IMR-90 (cell line): ENCODE measurements at regions not wholly inside any gene's neighbourhood (a gene's known extent, or its start where the extent isn't known, plus 50 kb on each side); places are given as distances from the start of the nearest gene placed in this dataset.

Source experiments
- BHLHE40 ChIP-seq: fragments of 150-350 bp; IDR thresholded peaks from 2 replicates; pipeline ENCODE4 v1.6.1; 2016; ENCODE audit warnings: mild to moderate bottlenecking, low read depth, low read length
- FOS ChIP-seq: fragments of 150-350 bp; IDR thresholded peaks from 2 replicates; pipeline ENCODE4 v1.6.1; 2016; ENCODE audit warnings: low read depth, low read length
- MAFK ChIP-seq: IDR thresholded peaks from 2 replicates; pipeline ENCODE4 v1.6.1; 2012; ENCODE audit warnings: low read depth, low read length, improper control_type of control experiment
- MAZ ChIP-seq: IDR thresholded peaks from 2 replicates; pipeline ENCODE4 v1.6.1; 2012; ENCODE audit warnings: low read depth, mild to moderate bottlenecking, low read length, improper control_type of control experiment, moderate library complexity, borderline replicate concordance
- MXI1 ChIP-seq: IDR thresholded peaks from 2 replicates; pipeline ENCODE4 v1.6.1; 2012; ENCODE audit warnings: low read depth, mild to moderate bottlenecking, low read length, moderate library complexity, borderline replicate concordance
- NFE2L2 ChIP-seq: fragments of 150-350 bp; IDR thresholded peaks from 2 replicates; pipeline ENCODE4 v1.6.1; 2016; ENCODE audit warnings: low read depth, mild to moderate bottlenecking, low read length
- POLR2A ChIP-seq: IDR thresholded peaks from 2 replicates; pipeline ENCODE4 v1.6.1; 2012; ENCODE audit warnings: mild to moderate bottlenecking, low read depth, low read length
- RAD21 ChIP-seq: IDR thresholded peaks from 2 replicates; pipeline ENCODE4 v1.6.1; 2012; ENCODE audit warnings: low read length, improper control_type of control experiment
- RCOR1 ChIP-seq: IDR thresholded peaks from 2 replicates; pipeline ENCODE4 v1.6.1; 2012; ENCODE audit warnings: mild to moderate bottlenecking, low read length, improper control_type of control experiment; ENCODE audit not compliant: insufficient replicate concordance
- RFX5 ChIP-seq: IDR thresholded peaks from 2 replicates; pipeline ENCODE4 v1.8.0; 2012; ENCODE audit warnings: low read depth, mild to moderate bottlenecking, low read length, moderate library complexity
- SMC3 ChIP-seq: fragments of 150-350 bp; IDR thresholded peaks from 2 replicates; pipeline ENCODE4 v1.6.1; 2016; ENCODE audit warnings: low read depth, mild to moderate bottlenecking, antibody characterized with exemption, low read length, moderate library complexity
- TF ChIP-seq, protein P1 (sequence below): fragments of 150-350 bp; IDR thresholded peaks from 2 replicates; pipeline ENCODE4 v1.6.1; 2017; ENCODE audit warnings: mild to moderate bottlenecking, antibody characterized with exemption, low read length, low read depth
- TF ChIP-seq, protein P2 (sequence below): conservative IDR thresholded peaks from 2 replicates; pipeline ENCODE4 v1.5.1; 2012; ENCODE audit warnings: mild to moderate bottlenecking, low read depth, low read length, improper control_type of control experiment
- TF ChIP-seq, protein P3 (sequence below): fragments of 150-350 bp; IDR thresholded peaks from 2 replicates; pipeline ENCODE4 v1.6.1; 2016; ENCODE audit warnings: low read depth, mild to moderate bottlenecking, low read length, moderate library complexity, borderline replicate concordance

GRCh38 chr12:111129149-111129767 is 208.9 kb upstream of the MYL2 start:
- TF ChIP-seq NFE2L2 (no peak), POLR2A (no peak), RAD21 (no peak), BHLHE40 (no peak), MAZ (no peak), RFX5 (no peak), MAFK (no peak), MXI1 (no peak), RCOR1 (no peak), SMC3 (no peak), FOS (no peak)
- TF ChIP-seq, protein P1, sequence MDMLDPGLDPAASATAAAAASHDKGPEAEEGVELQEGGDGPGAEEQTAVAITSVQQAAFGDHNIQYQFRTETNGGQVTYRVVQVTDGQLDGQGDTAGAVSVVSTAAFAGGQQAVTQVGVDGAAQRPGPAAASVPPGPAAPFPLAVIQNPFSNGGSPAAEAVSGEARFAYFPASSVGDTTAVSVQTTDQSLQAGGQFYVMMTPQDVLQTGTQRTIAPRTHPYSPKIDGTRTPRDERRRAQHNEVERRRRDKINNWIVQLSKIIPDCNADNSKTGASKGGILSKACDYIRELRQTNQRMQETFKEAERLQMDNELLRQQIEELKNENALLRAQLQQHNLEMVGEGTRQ = no peak
- TF ChIP-seq, protein P2, sequence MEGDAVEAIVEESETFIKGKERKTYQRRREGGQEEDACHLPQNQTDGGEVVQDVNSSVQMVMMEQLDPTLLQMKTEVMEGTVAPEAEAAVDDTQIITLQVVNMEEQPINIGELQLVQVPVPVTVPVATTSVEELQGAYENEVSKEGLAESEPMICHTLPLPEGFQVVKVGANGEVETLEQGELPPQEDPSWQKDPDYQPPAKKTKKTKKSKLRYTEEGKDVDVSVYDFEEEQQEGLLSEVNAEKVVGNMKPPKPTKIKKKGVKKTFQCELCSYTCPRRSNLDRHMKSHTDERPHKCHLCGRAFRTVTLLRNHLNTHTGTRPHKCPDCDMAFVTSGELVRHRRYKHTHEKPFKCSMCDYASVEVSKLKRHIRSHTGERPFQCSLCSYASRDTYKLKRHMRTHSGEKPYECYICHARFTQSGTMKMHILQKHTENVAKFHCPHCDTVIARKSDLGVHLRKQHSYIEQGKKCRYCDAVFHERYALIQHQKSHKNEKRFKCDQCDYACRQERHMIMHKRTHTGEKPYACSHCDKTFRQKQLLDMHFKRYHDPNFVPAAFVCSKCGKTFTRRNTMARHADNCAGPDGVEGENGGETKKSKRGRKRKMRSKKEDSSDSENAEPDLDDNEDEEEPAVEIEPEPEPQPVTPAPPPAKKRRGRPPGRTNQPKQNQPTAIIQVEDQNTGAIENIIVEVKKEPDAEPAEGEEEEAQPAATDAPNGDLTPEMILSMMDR = no peak
- TF ChIP-seq, protein P3, sequence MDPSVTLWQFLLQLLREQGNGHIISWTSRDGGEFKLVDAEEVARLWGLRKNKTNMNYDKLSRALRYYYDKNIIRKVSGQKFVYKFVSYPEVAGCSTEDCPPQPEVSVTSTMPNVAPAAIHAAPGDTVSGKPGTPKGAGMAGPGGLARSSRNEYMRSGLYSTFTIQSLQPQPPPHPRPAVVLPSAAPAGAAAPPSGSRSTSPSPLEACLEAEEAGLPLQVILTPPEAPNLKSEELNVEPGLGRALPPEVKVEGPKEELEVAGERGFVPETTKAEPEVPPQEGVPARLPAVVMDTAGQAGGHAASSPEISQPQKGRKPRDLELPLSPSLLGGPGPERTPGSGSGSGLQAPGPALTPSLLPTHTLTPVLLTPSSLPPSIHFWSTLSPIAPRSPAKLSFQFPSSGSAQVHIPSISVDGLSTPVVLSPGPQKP = no peak
